ENCODE measurements at regions not wholly inside any gene's neighbourhood (a gene's known extent, or its start where the extent isn't known, plus 50 kb on each side); places are given as distances from the start of the nearest gene placed in this dataset.

- Mint-ChIP-seq H3K27ac (no peak overlapping the region), H3K4me1 (ENCODE audit: low read depth) (no peaks in the 10 kb centered on the region), H3K27me3 (peaks cover 8% of the 10 kb centered on the region), H3K4me3 (no peak overlapping the region), H3K9me3 (no peaks in the 10 kb centered on the region), H3K36me3 (ENCODE audit: low read depth) (no peaks in the 10 kb centered on the region)
- no peak for DNase-seq
Measured at GRCh38 chr2:114139542-114139941, 249.7 kb downstream of the ACTR3 start.

- no peak overlapping the region for H3K4me3 Mint-ChIP-seq
- H3K27ac Mint-ChIP-seq = no peak overlapping the region
- no peaks in the 10 kb centered on the region for H3K4me1 Mint-ChIP-seq (ENCODE audit: low read depth)
- peaks cover 14% of the 10 kb centered on the region for H3K27me3 Mint-ChIP-seq
- no peaks in the 10 kb centered on the region for H3K9me3 Mint-ChIP-seq
- DNase-seq = no peak
- no peaks in the 10 kb centered on the region for H3K36me3 Mint-ChIP-seq (ENCODE audit: low read depth)
Measured at GRCh38 chr2:114156366-114157056, 266.6 kb downstream of the ACTR3 start.

- no peaks in the 10 kb centered on the region for H3K9me3 Mint-ChIP-seq
- no peaks in the 10 kb centered on the region for H3K36me3 Mint-ChIP-seq (ENCODE audit: low read depth)
- H3K27ac Mint-ChIP-seq = no peak overlapping the region
- no peak for DNase-seq
- H3K4me3 Mint-ChIP-seq = no peak overlapping the region
- H3K27me3 Mint-ChIP-seq = peaks cover 14% of the 10 kb centered on the region
- no peaks in the 10 kb centered on the region for H3K4me1 Mint-ChIP-seq (ENCODE audit: low read depth)
Measured at GRCh38 chr2:114157057-114157385, 267.1 kb downstream of the ACTR3 start.

GRCh38 chr2:114160263-114160981, 270.5 kb downstream of the ACTR3 start:
- Mint-ChIP-seq H3K9me3 (no peaks in the 10 kb centered on the region), H3K4me1 (ENCODE audit: low read depth) (no peaks in the 10 kb centered on the region), H3K36me3 (ENCODE audit: low read depth) (no peaks in the 10 kb centered on the region), H3K4me3 (no peak overlapping the region), H3K27ac (no peak overlapping the region), H3K27me3 (peaks cover 13% of the 10 kb centered on the region)
- no peak for DNase-seq

GRCh38 chr2:114161371-114161770, 271.5 kb downstream of the ACTR3 start:
- H3K4me3 Mint-ChIP-seq = no peak overlapping the region
- H3K27me3 Mint-ChIP-seq = peaks cover 9% of the 10 kb centered on the region
- no peaks in the 10 kb centered on the region for H3K36me3 Mint-ChIP-seq (ENCODE audit: low read depth)
- no peaks in the 10 kb centered on the region for H3K4me1 Mint-ChIP-seq (ENCODE audit: low read depth)
- DNase-seq = no peak
- no peak overlapping the region for H3K27ac Mint-ChIP-seq
- H3K9me3 Mint-ChIP-seq = no peaks in the 10 kb centered on the region

GRCh38 chr2:114167799-114168198, 274.6 kb upstream of the DPP10 start:
- DNase-seq = no peak
- Mint-ChIP-seq H3K4me1 (ENCODE audit: low read depth) (no peaks in the 10 kb centered on the region), H3K4me3 (no peak overlapping the region), H3K9me3 (peaks cover 2% of the 10 kb centered on the region), H3K27ac (no peak overlapping the region), H3K36me3 (ENCODE audit: low read depth) (no peaks in the 10 kb centered on the region), H3K27me3 (peaks cover 13% of the 10 kb centered on the region)

- Mint-ChIP-seq H3K9me3 (peaks cover 2% of the 10 kb centered on the region), H3K4me3 (no peak overlapping the region), H3K27ac (no peak overlapping the region), H3K4me1 (ENCODE audit: low read depth) (no peaks in the 10 kb centered on the region), H3K27me3 (peaks cover 16% of the 10 kb centered on the region), H3K36me3 (ENCODE audit: low read depth) (no peaks in the 10 kb centered on the region)
- DNase-seq = no peak
Measured at GRCh38 chr2:114170070-114170469, 272.4 kb upstream of the DPP10 start.

- no peak overlapping the region for H3K4me3 Mint-ChIP-seq
- no peaks in the 10 kb centered on the region for H3K4me1 Mint-ChIP-seq (ENCODE audit: low read depth)
- no peaks in the 10 kb centered on the region for H3K36me3 Mint-ChIP-seq (ENCODE audit: low read depth)
- H3K9me3 Mint-ChIP-seq = no peaks in the 10 kb centered on the region
- peaks cover 25% of the 10 kb centered on the region for H3K27me3 Mint-ChIP-seq
- DNase-seq = no peak
- no peak overlapping the region for H3K27ac Mint-ChIP-seq
Measured at GRCh38 chr2:114175507-114175906, 266.9 kb upstream of the DPP10 start.

GRCh38 chr2:114185501-114185900, 256.9 kb upstream of the DPP10 start:
- no peak for DNase-seq
- Mint-ChIP-seq H3K9me3 (no peaks in the 10 kb centered on the region), H3K36me3 (ENCODE audit: low read depth) (no peaks in the 10 kb centered on the region), H3K27ac (no peak overlapping the region), H3K27me3 (peaks cover 26% of the 10 kb centered on the region), H3K4me1 (ENCODE audit: low read depth) (no peaks in the 10 kb centered on the region), H3K4me3 (no peak overlapping the region)

- Mint-ChIP-seq H3K9me3 (no peaks in the 10 kb centered on the region), H3K27me3 (peaks cover 2% of the 10 kb centered on the region), H3K4me1 (ENCODE audit: low read depth) (no peaks in the 10 kb centered on the region), H3K27ac (no peak overlapping the region), H3K36me3 (ENCODE audit: low read depth) (no peaks in the 10 kb centered on the region), H3K4me3 (no peak overlapping the region)
- DNase-seq = no peak
Measured at GRCh38 chr2:114192362-114192761, 250.1 kb upstream of the DPP10 start.

GRCh38 chr2:114201781-114202180, 240.7 kb upstream of the DPP10 start:
- no peaks in the 10 kb centered on the region for H3K9me3 Mint-ChIP-seq
- peaks cover 22% of the 10 kb centered on the region for H3K27me3 Mint-ChIP-seq
- H3K4me1 Mint-ChIP-seq (ENCODE audit: low read depth) = no peaks in the 10 kb centered on the region
- DNase-seq = no peak
- H3K36me3 Mint-ChIP-seq (ENCODE audit: low read depth) = no peaks in the 10 kb centered on the region
- H3K27ac Mint-ChIP-seq = no peak overlapping the region
- H3K4me3 Mint-ChIP-seq = no peak overlapping the region

GRCh38 chr2:114203679-114204078, 238.8 kb upstream of the DPP10 start:
- Mint-ChIP-seq H3K9me3 (no peaks in the 10 kb centered on the region), H3K36me3 (ENCODE audit: low read depth) (no peaks in the 10 kb centered on the region), H3K27ac (no peak overlapping the region), H3K4me1 (ENCODE audit: low read depth) (no peaks in the 10 kb centered on the region), H3K4me3 (no peak overlapping the region), H3K27me3 (peaks cover 25% of the 10 kb centered on the region)
- DNase-seq = no peak

- no peaks in the 10 kb centered on the region for H3K9me3 Mint-ChIP-seq
- no peak for DNase-seq
- peaks cover 3% of the 10 kb centered on the region for H3K4me1 Mint-ChIP-seq (ENCODE audit: low read depth)
- peaks cover 18% of the 10 kb centered on the region for H3K27me3 Mint-ChIP-seq
- H3K36me3 Mint-ChIP-seq (ENCODE audit: low read depth) = no peaks in the 10 kb centered on the region
- H3K27ac Mint-ChIP-seq = no peak overlapping the region
- no peak overlapping the region for H3K4me3 Mint-ChIP-seq
Measured at GRCh38 chr2:114213808-114214207, 228.6 kb upstream of the DPP10 start.

GRCh38 chr2:114218383-114218782, 224.1 kb upstream of the DPP10 start:
- no peak for DNase-seq
- Mint-ChIP-seq H3K4me1 (ENCODE audit: low read depth) (no peaks in the 10 kb centered on the region), H3K9me3 (no peaks in the 10 kb centered on the region), H3K4me3 (no peak overlapping the region), H3K27ac (no peak overlapping the region), H3K27me3 (peaks cover 25% of the 10 kb centered on the region), H3K36me3 (ENCODE audit: low read depth) (no peaks in the 10 kb centered on the region)

- no peak for DNase-seq
- Mint-ChIP-seq H3K4me1 (ENCODE audit: low read depth) (no peaks in the 10 kb centered on the region), H3K27ac (no peak overlapping the region), H3K4me3 (no peak overlapping the region), H3K27me3 (peaks cover 25% of the 10 kb centered on the region), H3K36me3 (ENCODE audit: low read depth) (no peaks in the 10 kb centered on the region), H3K9me3 (no peaks in the 10 kb centered on the region)
Measured at GRCh38 chr2:114219456-114219855, 223.0 kb upstream of the DPP10 start.
